Activated T-helper 17 cell treated with anti-CD3 and anti-CD28 coated beads, Interleukin-2, amount 50 U/mL, for 72 hours (primary cell): ENCODE measurements at regions not wholly inside any gene's neighbourhood (a gene's known extent, or its start where the extent isn't known, plus 50 kb on each side); places are given as distances from the start of the nearest gene placed in this dataset.

Experiments used
- ATAC-seq: fragments of 150-1000 bp; cut with Tn5 transposase; replicated peaks from 2 replicates; pipeline ENCODE4 v1.10.0; 2021; ENCODE audit warnings: mild to moderate bottlenecking, moderate library complexity
- H3K27ac Mint-ChIP-seq: one replicate; pipeline ENCODE4 v1.8.0; 2022; ENCODE audit warnings: mixed read lengths
- H3K27me3 Mint-ChIP-seq: one replicate; pipeline ENCODE4 v1.8.0; 2022; ENCODE audit warnings: mixed read lengths
- H3K36me3 Mint-ChIP-seq: one replicate; pipeline ENCODE4 v1.8.0; 2022; ENCODE audit warnings: low read depth, mild to moderate bottlenecking, mixed read lengths
- H3K4me1 Mint-ChIP-seq: one replicate; pipeline ENCODE4 v1.8.0; 2022; ENCODE audit warnings: mixed read lengths
- H3K4me3 Mint-ChIP-seq: one replicate; pipeline ENCODE4 v1.8.0; 2022; ENCODE audit warnings: mild to moderate bottlenecking, mixed read lengths
- H3K9me3 Mint-ChIP-seq: one replicate; pipeline ENCODE4 v1.8.0; 2022; ENCODE audit warnings: mixed read lengths

GRCh38 chr4:23374259-23374658 is 515.6 kb downstream of the PPARGC1A start:
- Mint-ChIP-seq H3K9me3 (peaks cover 13% of the 10 kb centered on the region), H3K36me3 (no peaks in the 10 kb centered on the region), H3K4me3 (no peak overlapping the region), H3K27ac (no peak overlapping the region), H3K4me1 (no peaks in the 10 kb centered on the region), H3K27me3 (no peaks in the 10 kb centered on the region)
- no peak for ATAC-seq

- Mint-ChIP-seq H3K9me3 (peaks cover 13% of the 10 kb centered on the region), H3K36me3 (no peaks in the 10 kb centered on the region), H3K4me3 (no peak overlapping the region), H3K27me3 (no peaks in the 10 kb centered on the region), H3K4me1 (no peaks in the 10 kb centered on the region), H3K27ac (no peak overlapping the region)
- ATAC-seq: peak; percentile 90
These were observed 516.6 kb downstream of the PPARGC1A start for GRCh38 chr4:23373261-23373660.

- Mint-ChIP-seq H3K4me3 (no peak overlapping the region), H3K27me3 (no peaks in the 10 kb centered on the region), H3K9me3 (peaks cover 4% of the 10 kb centered on the region), H3K36me3 (no peaks in the 10 kb centered on the region), H3K27ac (no peak overlapping the region), H3K4me1 (no peaks in the 10 kb centered on the region)
- no peak for ATAC-seq
These were observed 518.3 kb downstream of the PPARGC1A start for GRCh38 chr4:23371533-23371932.

- no peak overlapping the region for H3K4me3 Mint-ChIP-seq
- H3K4me1 Mint-ChIP-seq: no peaks in the 10 kb centered on the region
- H3K9me3 Mint-ChIP-seq: no peaks in the 10 kb centered on the region
- ATAC-seq: no peak
- no peak overlapping the region for H3K27ac Mint-ChIP-seq
- no peaks in the 10 kb centered on the region for H3K27me3 Mint-ChIP-seq
- H3K36me3 Mint-ChIP-seq: no peaks in the 10 kb centered on the region
These were observed 520.5 kb downstream of the PPARGC1A start for GRCh38 chr4:23369331-23369730.

- no peak overlapping the region for H3K27ac Mint-ChIP-seq
- H3K36me3 Mint-ChIP-seq: no peaks in the 10 kb centered on the region
- no peak for ATAC-seq
- no peaks in the 10 kb centered on the region for H3K27me3 Mint-ChIP-seq
- H3K9me3 Mint-ChIP-seq: no peaks in the 10 kb centered on the region
- no peak overlapping the region for H3K4me3 Mint-ChIP-seq
- H3K4me1 Mint-ChIP-seq: no peaks in the 10 kb centered on the region
These were observed 521.7 kb downstream of the PPARGC1A start for GRCh38 chr4:23368081-23368697.

- Mint-ChIP-seq H3K36me3 (no peaks in the 10 kb centered on the region), H3K4me3 (no peak overlapping the region), H3K9me3 (no peaks in the 10 kb centered on the region), H3K27ac (no peak overlapping the region), H3K4me1 (no peaks in the 10 kb centered on the region), H3K27me3 (no peaks in the 10 kb centered on the region)
- no peak for ATAC-seq
These were observed 523.3 kb downstream of the PPARGC1A start for GRCh38 chr4:23366557-23366906.

GRCh38 chr4:23365871-23366556 is 523.8 kb downstream of the PPARGC1A start:
- H3K36me3 Mint-ChIP-seq: no peaks in the 10 kb centered on the region
- ATAC-seq: no peak
- no peak overlapping the region for H3K27ac Mint-ChIP-seq
- H3K27me3 Mint-ChIP-seq: no peaks in the 10 kb centered on the region
- no peaks in the 10 kb centered on the region for H3K9me3 Mint-ChIP-seq
- no peak overlapping the region for H3K4me3 Mint-ChIP-seq
- H3K4me1 Mint-ChIP-seq: no peaks in the 10 kb centered on the region

GRCh38 chr4:23365086-23365485 is 524.8 kb downstream of the PPARGC1A start:
- Mint-ChIP-seq H3K9me3 (no peaks in the 10 kb centered on the region), H3K27ac (no peak overlapping the region), H3K4me1 (no peaks in the 10 kb centered on the region), H3K4me3 (no peak overlapping the region), H3K36me3 (no peaks in the 10 kb centered on the region), H3K27me3 (no peaks in the 10 kb centered on the region)
- no peak for ATAC-seq

GRCh38 chr4:23364167-23364566 is 525.7 kb downstream of the PPARGC1A start:
- Mint-ChIP-seq H3K9me3 (no peaks in the 10 kb centered on the region), H3K4me3 (no peak overlapping the region), H3K4me1 (no peaks in the 10 kb centered on the region), H3K27me3 (no peaks in the 10 kb centered on the region), H3K36me3 (no peaks in the 10 kb centered on the region), H3K27ac (no peak overlapping the region)
- no peak for ATAC-seq

- H3K36me3 Mint-ChIP-seq: no peaks in the 10 kb centered on the region
These were observed 528.4 kb downstream of the PPARGC1A start for GRCh38 chr4:23361453-23361852.

GRCh38 chr4:23360718-23361117 is 529.1 kb downstream of the PPARGC1A start:
- Mint-ChIP-seq H3K4me3 (no peak overlapping the region), H3K27ac (no peak overlapping the region), H3K4me1 (no peaks in the 10 kb centered on the region), H3K36me3 (no peaks in the 10 kb centered on the region), H3K9me3 (no peaks in the 10 kb centered on the region), H3K27me3 (no peaks in the 10 kb centered on the region)
- ATAC-seq: no peak

More at GRCh38 chr4:23361453-23361852, 528.4 kb downstream of the PPARGC1A start:
- H3K4me1 Mint-ChIP-seq: no peaks in the 10 kb centered on the region
- ATAC-seq: no peak
- no peak overlapping the region for H3K4me3 Mint-ChIP-seq
- no peak overlapping the region for H3K27ac Mint-ChIP-seq
- no peaks in the 10 kb centered on the region for H3K9me3 Mint-ChIP-seq
- H3K27me3 Mint-ChIP-seq: no peaks in the 10 kb centered on the region

GRCh38 chr4:23355258-23355657 is 534.6 kb downstream of the PPARGC1A start:
- H3K27ac Mint-ChIP-seq: no peak overlapping the region
- no peaks in the 10 kb centered on the region for H3K4me1 Mint-ChIP-seq
- H3K9me3 Mint-ChIP-seq: no peaks in the 10 kb centered on the region
- no peak for ATAC-seq
- no peak overlapping the region for H3K4me3 Mint-ChIP-seq
- no peaks in the 10 kb centered on the region for H3K36me3 Mint-ChIP-seq
- no peaks in the 10 kb centered on the region for H3K27me3 Mint-ChIP-seq

GRCh38 chr4:23353200-23353599 is 536.6 kb downstream of the PPARGC1A start:
- Mint-ChIP-seq H3K36me3 (no peaks in the 10 kb centered on the region), H3K27ac (no peak overlapping the region), H3K9me3 (no peaks in the 10 kb centered on the region), H3K27me3 (no peaks in the 10 kb centered on the region), H3K4me3 (no peak overlapping the region), H3K4me1 (no peaks in the 10 kb centered on the region)
- no peak for ATAC-seq

GRCh38 chr4:23348789-23349498 is 540.9 kb downstream of the PPARGC1A start:
- ATAC-seq: no peak
- Mint-ChIP-seq H3K36me3 (no peaks in the 10 kb centered on the region), H3K27me3 (no peaks in the 10 kb centered on the region), H3K9me3 (no peaks in the 10 kb centered on the region), H3K27ac (no peak overlapping the region), H3K4me3 (no peak overlapping the region), H3K4me1 (no peaks in the 10 kb centered on the region)

- ATAC-seq: no peak
- Mint-ChIP-seq H3K27ac (no peak overlapping the region), H3K4me1 (peaks cover 14% of the 10 kb centered on the region)
These were observed 552.6 kb downstream of the PPARGC1A start for GRCh38 chr4:23337292-23337691.

More at GRCh38 chr4:23337292-23337691, 552.6 kb downstream of the PPARGC1A start:
- peaks cover 3% of the 10 kb centered on the region for H3K9me3 Mint-ChIP-seq
- no peaks in the 10 kb centered on the region for H3K36me3 Mint-ChIP-seq
- no peak overlapping the region for H3K4me3 Mint-ChIP-seq
- no peaks in the 10 kb centered on the region for H3K27me3 Mint-ChIP-seq
